Skeletal muscle tissue (tissue), 3 donors: ENCODE measurements at regions not wholly inside any gene's neighbourhood (a gene's known extent, or its start where the extent isn't known, plus 50 kb on each side); places are given as distances from the start of the nearest gene placed in this dataset.

Source experiments
- H3K27ac ChIP-seq: one replicate; pipeline ENCODE4 v1.7.0; 2013; ENCODE audit warnings: mild to moderate bottlenecking, low read depth, low read length, inconsistent platforms
- H3K27me3 ChIP-seq, 3 donors: one replicate each; pipeline ENCODE4 v1.7.0; 2013; ENCODE audit warnings: low read length in 3 of 3; ENCODE audit not compliant: control insufficient read depth in 3 of 3, insufficient read depth in 3 of 3
- H3K36me3 ChIP-seq, 3 donors: one replicate each; pipeline ENCODE4 v1.7.0; 2013; ENCODE audit warnings: low read length in 3 of 3; ENCODE audit not compliant: control insufficient read depth in 3 of 3, insufficient read depth in 3 of 3
- H3K4me1 ChIP-seq, 3 donors: one replicate each; pipeline ENCODE4 v1.7.0; 2013; ENCODE audit warnings: low read length in 3 of 3, mild to moderate bottlenecking in 3 of 3; ENCODE audit not compliant: control insufficient read depth in 3 of 3, insufficient read depth in 3 of 3
- H3K4me3 ChIP-seq, 3 donors: one replicate each; pipeline ENCODE4 v1.7.0; 2013; ENCODE audit warnings: low read length in 3 of 3
- H3K9ac ChIP-seq, 3 donors: one replicate each; pipeline ENCODE4 v1.7.0; 2013; ENCODE audit warnings: low read length in 3 of 3, mild to moderate bottlenecking in 3 of 3, moderate library complexity in 2 of 3, low read depth in 1 of 3
- H3K9me3 ChIP-seq, 3 donors: one replicate each; pipeline ENCODE4 v1.7.0; 2013; ENCODE audit warnings: low read length in 3 of 3; ENCODE audit not compliant: control insufficient read depth in 3 of 3
- donor health status: Osteomylitis.

DNA sequence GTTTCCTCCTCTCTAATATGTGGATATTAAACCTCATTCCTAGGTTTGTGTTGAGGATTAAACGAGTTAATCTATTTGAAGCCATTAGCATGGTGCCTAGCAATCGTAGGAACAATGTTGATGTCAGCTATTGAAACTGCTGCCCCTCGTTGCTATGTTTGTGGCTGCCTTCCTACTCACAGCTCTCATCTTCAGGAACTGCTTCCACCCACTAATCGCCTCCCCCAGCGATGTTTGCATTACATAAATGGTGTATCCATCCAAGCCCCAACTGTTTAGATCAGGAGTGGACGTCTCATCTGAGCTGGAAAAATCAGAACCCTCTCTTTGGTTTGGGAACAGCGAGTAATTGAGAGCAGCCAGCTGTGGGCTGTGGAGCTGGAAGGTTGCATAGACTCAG is 416.6 kb downstream of the ARHGEF28 start:
- Histone ChIP-seq H3K9ac (no peak overlapping the region), H3K9me3 (no peaks in the 10 kb centered on the region)

DNA sequence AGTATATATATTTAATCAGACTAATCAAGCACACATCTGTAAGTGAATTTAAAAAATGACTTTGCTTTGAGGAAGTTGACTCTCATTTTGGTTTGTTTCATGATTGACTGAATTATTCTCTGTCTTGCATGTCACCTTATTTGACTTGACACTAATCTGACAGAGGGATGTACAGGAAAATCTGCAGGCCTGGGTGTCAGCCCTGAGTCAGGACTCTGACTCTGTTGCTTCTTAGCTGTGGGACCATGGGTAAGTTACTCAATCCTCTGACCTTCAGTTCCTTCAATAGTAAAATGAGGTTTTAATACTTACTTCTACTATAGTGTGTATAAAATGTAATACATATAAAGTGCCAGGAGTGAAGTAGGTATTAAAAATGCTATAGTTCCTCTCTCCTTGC is 415.9 kb downstream of the ARHGEF28 start:
- Histone ChIP-seq H3K9ac (no peak overlapping the region), H3K4me3 (no peak overlapping the region), H3K27ac (no peak overlapping the region), H3K36me3 (no peaks in the 10 kb centered on the region), H3K27me3 (no peaks in the 10 kb centered on the region), H3K9me3 (no peaks in the 10 kb centered on the region), H3K4me1 (no peaks in the 10 kb centered on the region)

More for the DNA sequence above, 416.6 kb downstream of the ARHGEF28 start:
- no peak overlapping the region for H3K4me3 ChIP-seq
- H3K27me3 ChIP-seq: no peaks in the 10 kb centered on the region
- H3K27ac ChIP-seq: no peak overlapping the region
- H3K36me3 ChIP-seq: no peaks in the 10 kb centered on the region
- no peaks in the 10 kb centered on the region for H3K4me1 ChIP-seq

DNA sequence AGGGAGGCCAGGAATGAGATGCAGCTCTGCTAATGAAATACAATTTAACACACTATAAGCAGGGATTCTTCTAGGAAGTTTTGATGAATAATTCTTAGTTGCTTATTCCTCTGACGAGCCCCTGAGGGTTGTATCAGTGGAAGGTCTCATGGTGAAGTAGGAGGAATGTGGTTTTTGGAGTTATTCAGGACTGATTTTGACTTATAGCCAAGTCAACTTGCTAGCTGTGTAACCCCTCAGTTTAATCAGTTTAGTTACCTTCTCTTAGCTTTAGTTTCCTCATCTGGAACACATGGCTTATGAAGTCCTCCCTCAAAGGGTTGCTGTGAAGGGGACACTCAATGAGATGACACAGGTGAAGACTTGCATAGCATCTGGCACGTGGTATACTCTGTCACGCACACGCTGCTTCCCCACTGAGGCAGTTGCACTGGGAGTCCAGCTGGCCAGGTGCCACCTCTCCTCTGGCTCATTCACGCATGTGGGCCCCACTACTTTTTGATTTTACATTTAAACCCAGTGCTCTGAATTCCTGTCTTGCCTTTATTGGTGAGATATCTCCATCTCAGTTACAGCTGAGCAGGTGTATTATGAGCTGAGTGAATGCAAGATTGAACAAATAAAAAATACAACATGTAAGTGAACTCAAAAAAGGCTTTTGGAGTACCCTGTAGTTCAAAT is 415.0 kb downstream of the ARHGEF28 start:
- Histone ChIP-seq H3K9me3 (no peaks in the 10 kb centered on the region), H3K4me1 (no peaks in the 10 kb centered on the region), H3K36me3 (no peaks in the 10 kb centered on the region), H3K27ac (no peak overlapping the region), H3K27me3 (no peaks in the 10 kb centered on the region), H3K9ac (no peak overlapping the region), H3K4me3 (no peak overlapping the region)

DNA sequence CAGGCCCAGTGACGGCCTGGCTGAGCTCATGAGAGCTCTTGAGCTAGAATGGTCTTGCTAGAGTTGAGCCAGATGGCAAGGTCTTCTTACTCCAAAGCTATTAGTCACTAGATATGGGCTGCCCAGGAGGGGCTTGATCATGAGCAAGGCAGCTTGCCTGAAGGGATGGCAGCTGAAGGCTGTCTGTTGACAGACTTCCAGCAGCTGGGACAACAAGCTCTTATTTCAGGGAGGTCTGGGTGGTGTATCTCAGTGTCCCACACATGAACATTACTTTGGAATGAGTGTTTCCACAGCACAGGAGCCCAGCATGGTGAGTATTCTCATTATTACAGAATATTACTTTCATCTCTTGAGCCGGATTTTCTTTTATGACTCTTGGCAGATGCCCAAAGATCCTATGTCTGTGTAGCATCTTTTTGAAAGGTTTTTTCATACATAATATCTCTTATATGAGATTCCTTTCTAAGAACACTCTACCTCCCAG is 414.1 kb downstream of the ARHGEF28 start:
- Histone ChIP-seq H3K27ac (no peak overlapping the region), H3K36me3 (no peaks in the 10 kb centered on the region), H3K4me3 (no peak overlapping the region), H3K9me3 (no peaks in the 10 kb centered on the region), H3K9ac (no peak overlapping the region), H3K27me3 (no peaks in the 10 kb centered on the region), H3K4me1 (peaks cover 0 to 3% (median 3%) of the 10 kb centered on the region in 3 donors)

DNA sequence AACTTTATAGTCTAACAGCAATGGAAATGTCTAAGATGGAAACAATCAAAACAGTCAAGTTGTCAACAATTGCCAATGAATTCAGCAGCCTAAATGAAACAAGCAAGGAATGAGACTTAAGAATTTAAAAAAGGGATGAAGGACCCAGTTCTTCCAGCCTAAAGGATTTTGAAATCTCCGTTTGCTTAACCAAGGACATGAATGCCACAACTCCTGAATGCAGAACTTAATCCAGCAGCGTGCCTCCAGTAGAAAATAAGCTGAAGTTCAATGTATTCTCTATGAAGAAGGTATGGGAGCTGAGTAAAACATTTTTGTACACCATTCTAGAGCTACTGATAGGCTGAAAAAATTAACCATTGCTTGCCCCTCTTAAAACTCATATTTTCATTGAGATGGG is 411.3 kb downstream of the ARHGEF28 start:
- Histone ChIP-seq H3K27ac (no peak overlapping the region), H3K9me3 (no peaks in the 10 kb centered on the region), H3K36me3 (no peaks in the 10 kb centered on the region), H3K4me1 (peaks cover 0 to 3% (median 3%) of the 10 kb centered on the region in 3 donors), H3K4me3 (no peak overlapping the region), H3K27me3 (no peaks in the 10 kb centered on the region), H3K9ac (no peak overlapping the region)

DNA sequence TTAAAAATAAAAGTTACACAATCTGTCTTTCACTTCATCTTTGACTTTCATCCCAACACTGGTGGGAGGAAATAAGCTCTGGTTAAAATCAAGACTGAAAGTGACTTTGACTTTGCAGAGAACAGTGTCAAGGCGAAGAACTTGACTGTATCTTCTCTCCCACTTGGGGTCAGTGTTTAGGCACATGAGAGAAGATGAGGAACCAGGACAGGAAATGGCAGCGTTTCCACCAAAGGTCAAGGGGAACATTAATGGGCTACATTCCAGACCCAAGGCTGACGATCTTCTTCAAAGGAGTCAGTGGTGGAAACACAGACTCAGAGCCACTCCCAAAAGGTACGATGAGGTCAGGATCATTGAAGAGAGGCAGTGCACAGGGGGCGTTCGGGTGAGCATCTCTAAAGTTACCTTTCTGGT is 409.5 kb downstream of the ARHGEF28 start:
- Histone ChIP-seq H3K36me3 (no peaks in the 10 kb centered on the region), H3K27ac (no peak overlapping the region), H3K4me1 (peaks cover 0 to 3% (median 3%) of the 10 kb centered on the region in 3 donors), H3K9ac (no peak overlapping the region), H3K9me3 (no peaks in the 10 kb centered on the region), H3K4me3 (no peak overlapping the region), H3K27me3 (no peaks in the 10 kb centered on the region)

DNA sequence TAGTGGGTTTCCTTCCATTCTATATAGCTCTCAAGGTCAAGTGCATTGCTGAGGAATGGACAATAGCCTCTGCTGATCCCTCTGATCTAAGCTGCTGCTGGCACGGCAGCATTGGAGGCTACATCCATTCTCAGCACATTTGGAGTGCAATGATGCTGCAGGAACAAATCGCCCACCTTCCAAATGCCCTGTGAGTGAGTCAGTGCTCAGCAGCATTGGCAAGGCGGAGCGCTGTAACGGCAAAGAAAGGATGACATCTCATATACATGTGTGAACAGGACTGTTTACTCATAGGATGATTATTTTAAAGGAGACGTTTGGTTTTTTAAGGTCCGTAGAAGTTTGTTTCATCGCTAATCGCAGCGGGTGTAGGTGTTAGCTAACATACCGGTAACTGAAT is 408.7 kb downstream of the ARHGEF28 start:
- no peaks in the 10 kb centered on the region for H3K36me3 ChIP-seq
- no peaks in the 10 kb centered on the region for H3K27me3 ChIP-seq
- H3K4me1 ChIP-seq: peaks cover 0 to 3% (median 3%) of the 10 kb centered on the region in 3 donors
- H3K4me3 ChIP-seq: no peak overlapping the region
- no peak overlapping the region for H3K9ac ChIP-seq
- H3K27ac ChIP-seq: no peak overlapping the region
- no peaks in the 10 kb centered on the region for H3K9me3 ChIP-seq

DNA sequence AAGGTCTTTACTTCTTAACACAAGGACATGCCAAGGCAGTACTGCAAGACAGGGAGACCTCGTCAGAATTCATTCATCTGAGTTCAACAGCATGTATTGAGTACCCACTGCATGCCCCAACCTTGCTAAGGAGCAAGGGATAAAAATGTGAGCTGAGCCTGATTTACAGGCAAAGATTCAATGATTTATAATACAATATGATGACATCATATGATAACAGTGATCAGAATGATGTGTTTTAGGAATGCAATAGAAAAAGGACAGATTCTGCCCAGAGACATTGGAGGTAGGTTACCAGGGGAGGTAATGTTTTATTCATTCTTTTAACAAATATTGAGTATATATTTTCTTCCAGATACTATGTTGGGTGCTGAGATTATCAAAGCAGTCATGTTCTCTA is 406.6 kb downstream of the ARHGEF28 start:
- H3K27me3 ChIP-seq: no peaks in the 10 kb centered on the region
- no peaks in the 10 kb centered on the region for H3K9me3 ChIP-seq
- no peak overlapping the region for H3K27ac ChIP-seq
- no peak overlapping the region for H3K9ac ChIP-seq
- H3K4me3 ChIP-seq: no peak overlapping the region
- H3K36me3 ChIP-seq: no peaks in the 10 kb centered on the region
- H3K4me1 ChIP-seq: peaks cover 0 to 3% (median 3%) of the 10 kb centered on the region in 3 donors

DNA sequence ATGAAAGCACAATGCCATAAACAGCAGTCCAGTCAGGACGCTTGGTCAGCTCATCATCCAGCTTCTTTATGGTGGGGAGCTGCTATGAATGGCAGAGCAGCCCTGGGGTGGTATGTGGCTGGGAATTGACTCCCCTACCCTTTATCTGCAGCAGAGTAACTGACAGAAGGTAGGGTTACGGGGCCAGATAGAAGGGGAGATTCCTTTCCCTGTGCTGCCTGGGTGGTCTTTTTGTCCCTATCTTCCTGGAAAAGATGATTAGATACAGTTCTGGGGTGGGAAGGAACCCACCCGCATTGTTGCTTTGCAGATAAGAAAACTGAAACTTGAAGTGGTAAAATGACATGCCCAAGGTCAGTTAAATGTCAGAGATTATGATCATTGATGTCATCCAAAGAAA is 405.5 kb downstream of the ARHGEF28 start:
- Histone ChIP-seq H3K27ac (no peak overlapping the region), H3K27me3 (no peaks in the 10 kb centered on the region), H3K9ac (no peak overlapping the region), H3K4me1 (peaks cover 0 to 3% (median 3%) of the 10 kb centered on the region in 3 donors), H3K36me3 (no peaks in the 10 kb centered on the region), H3K9me3 (no peaks in the 10 kb centered on the region), H3K4me3 (no peak overlapping the region)

DNA sequence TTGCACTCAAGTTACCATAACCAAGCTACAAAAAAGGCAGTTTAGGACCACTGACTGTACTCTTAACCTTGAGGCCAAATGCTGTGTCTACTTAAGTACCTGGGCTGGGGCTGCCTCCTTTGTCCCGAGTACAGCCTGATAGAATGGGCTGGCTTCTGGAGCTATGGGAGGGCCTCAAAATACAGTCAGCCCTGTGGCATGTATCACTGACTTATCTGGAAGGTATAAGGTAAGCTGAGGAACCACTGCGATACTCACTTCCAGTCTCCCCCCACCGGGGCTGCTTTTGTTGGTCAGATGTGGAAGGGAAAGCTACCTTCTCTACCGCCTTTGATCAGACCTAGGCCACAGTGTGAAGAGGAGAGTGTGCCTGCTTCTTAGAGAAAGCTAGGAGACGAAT is 404.8 kb downstream of the ARHGEF28 start:
- no peak overlapping the region for H3K4me3 ChIP-seq
- H3K27ac ChIP-seq: no peak overlapping the region
- H3K9me3 ChIP-seq: no peaks in the 10 kb centered on the region
- peaks cover 0 to 3% (median 3%) of the 10 kb centered on the region in 3 donors for H3K4me1 ChIP-seq
- no peaks in the 10 kb centered on the region for H3K36me3 ChIP-seq
- H3K9ac ChIP-seq: no peak overlapping the region
- no peaks in the 10 kb centered on the region for H3K27me3 ChIP-seq
